ENCODE measurements at regions not wholly inside any gene's neighbourhood (a gene's known extent, or its start where the extent isn't known, plus 50 kb on each side); places are given as distances from the start of the nearest gene placed in this dataset.

DNA sequence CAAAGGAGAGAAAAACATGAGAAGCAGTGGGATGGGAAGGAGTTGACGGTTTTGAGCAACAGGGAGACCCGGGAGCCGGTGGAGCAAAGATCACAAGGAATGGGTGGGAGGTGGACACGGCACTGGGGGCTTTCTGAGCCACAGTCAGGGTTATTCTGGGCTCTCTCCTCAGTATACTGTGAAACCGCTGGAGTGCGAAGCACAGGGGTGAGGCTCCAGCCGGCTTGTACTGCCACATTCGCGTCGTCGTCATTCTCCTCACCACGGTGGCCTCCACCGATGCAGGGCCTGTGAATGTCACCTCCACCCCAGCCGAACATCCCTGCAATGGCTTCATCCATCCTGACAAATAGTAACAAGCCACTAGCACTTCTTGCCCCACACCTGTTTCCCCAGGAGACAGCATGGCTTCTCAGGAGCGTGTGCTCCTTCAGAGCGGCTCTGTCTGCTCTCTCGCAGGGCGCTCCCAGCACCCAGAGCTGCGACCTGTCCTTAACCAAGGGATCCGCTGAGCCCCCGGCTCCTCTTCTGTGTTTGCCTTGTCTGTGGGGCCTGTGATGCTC lies 1165.3 kb downstream of the TBC1D22A start:
- H4K20me1 ChIP-seq (ENCODE audit: insufficient read depth, low read length, poor library complexity, severe bottlenecking) = no peaks in the 10 kb centered on the region
- no peak overlapping the region for H3K9ac ChIP-seq (ENCODE audit: low read depth, low read length, poor library complexity, severe bottlenecking)
- H3K27me3 ChIP-seq (ENCODE audit: insufficient read depth, low read length, poor library complexity, severe bottlenecking) = no peaks in the 10 kb centered on the region
- no peak overlapping the region for H2AFZ ChIP-seq (ENCODE audit: low read length)
- no peak overlapping the region for H3K4me2 ChIP-seq (ENCODE audit: low read depth, low read length, poor library complexity, severe bottlenecking)
- no peak for TF ChIP-seq EZH2phosphoT487 (IDR thresholded peaks at IDR 0.05; ENCODE audit: borderline replicate concordance)
- TF ChIP-seq, protein P1, sequence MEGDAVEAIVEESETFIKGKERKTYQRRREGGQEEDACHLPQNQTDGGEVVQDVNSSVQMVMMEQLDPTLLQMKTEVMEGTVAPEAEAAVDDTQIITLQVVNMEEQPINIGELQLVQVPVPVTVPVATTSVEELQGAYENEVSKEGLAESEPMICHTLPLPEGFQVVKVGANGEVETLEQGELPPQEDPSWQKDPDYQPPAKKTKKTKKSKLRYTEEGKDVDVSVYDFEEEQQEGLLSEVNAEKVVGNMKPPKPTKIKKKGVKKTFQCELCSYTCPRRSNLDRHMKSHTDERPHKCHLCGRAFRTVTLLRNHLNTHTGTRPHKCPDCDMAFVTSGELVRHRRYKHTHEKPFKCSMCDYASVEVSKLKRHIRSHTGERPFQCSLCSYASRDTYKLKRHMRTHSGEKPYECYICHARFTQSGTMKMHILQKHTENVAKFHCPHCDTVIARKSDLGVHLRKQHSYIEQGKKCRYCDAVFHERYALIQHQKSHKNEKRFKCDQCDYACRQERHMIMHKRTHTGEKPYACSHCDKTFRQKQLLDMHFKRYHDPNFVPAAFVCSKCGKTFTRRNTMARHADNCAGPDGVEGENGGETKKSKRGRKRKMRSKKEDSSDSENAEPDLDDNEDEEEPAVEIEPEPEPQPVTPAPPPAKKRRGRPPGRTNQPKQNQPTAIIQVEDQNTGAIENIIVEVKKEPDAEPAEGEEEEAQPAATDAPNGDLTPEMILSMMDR (conservative IDR thresholded peaks at IDR 0.05; ENCODE audit: low read length) = no peak
- H3F3A ChIP-seq (ENCODE audit: low read depth) = no peaks in the 10 kb centered on the region
- no peaks in the 10 kb centered on the region for H3K4me1 ChIP-seq (ENCODE audit: insufficient read depth, low read length, poor library complexity, severe bottlenecking)
- H3K4me3 ChIP-seq (ENCODE audit: low read length, poor library complexity, severe bottlenecking) = no peak overlapping the region
- no peaks in the 10 kb centered on the region for H3K36me3 ChIP-seq (ENCODE audit: insufficient read depth, low read length)
- no peaks in the 10 kb centered on the region for H3K9me2 ChIP-seq (replicated peaks; ENCODE audit: low read depth, low read length)
- peaks cover 18% of the 10 kb centered on the region; the same call in 1 of the 2 replicates for H3K9me3 ChIP-seq (ENCODE audit: insufficient read depth, low read depth, low read length)
- no peaks in the 10 kb centered on the region for H3K79me2 ChIP-seq (ENCODE audit: insufficient read depth, low read length)

DNA sequence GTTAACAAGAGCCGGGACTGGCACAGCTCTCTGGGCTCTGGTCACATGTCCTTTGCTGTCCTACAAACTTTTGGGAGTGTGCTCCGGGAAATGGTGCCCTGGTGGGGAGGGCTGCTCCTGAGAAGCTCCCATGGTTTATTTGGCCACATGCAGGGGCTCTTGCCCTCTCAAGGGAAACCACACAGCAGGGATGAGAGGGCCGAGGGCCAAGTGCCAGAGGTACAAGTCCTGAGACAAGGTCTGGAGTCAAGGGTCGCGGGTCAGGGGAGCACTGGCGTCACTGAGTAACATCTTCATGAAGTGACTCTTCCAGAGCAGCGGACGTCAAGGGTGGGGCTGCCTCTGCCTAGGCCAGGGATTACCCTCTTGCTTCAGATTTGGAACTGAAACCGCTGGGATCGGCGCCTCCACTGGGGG lies 1160.6 kb downstream of the TBC1D22A start:
- Histone ChIP-seq H3K4me3 (ENCODE audit: low read length, poor library complexity, severe bottlenecking) (no peak overlapping the region), H2AFZ (ENCODE audit: low read length) (no peak overlapping the region), H3K9me2 (replicated peaks; ENCODE audit: low read depth, low read length) (no peaks in the 10 kb centered on the region), H3K4me1 (ENCODE audit: insufficient read depth, low read length, poor library complexity, severe bottlenecking) (no peaks in the 10 kb centered on the region), H3K9ac (ENCODE audit: low read depth, low read length, poor library complexity, severe bottlenecking) (no peak overlapping the region), H3K4me2 (ENCODE audit: low read depth, low read length, poor library complexity, severe bottlenecking) (no peak overlapping the region), H3F3A (ENCODE audit: low read depth) (no peaks in the 10 kb centered on the region), H3K36me3 (ENCODE audit: insufficient read depth, low read length) (no peaks in the 10 kb centered on the region), H3K79me2 (ENCODE audit: insufficient read depth, low read length) (no peaks in the 10 kb centered on the region), H3K9me3 (ENCODE audit: insufficient read depth, low read depth, low read length) (peaks cover 21% of the 10 kb centered on the region; the same call in 1 of the 2 replicates), H3K27me3 (ENCODE audit: insufficient read depth, low read length, poor library complexity, severe bottlenecking) (no peaks in the 10 kb centered on the region), H4K20me1 (ENCODE audit: insufficient read depth, low read length, poor library complexity, severe bottlenecking) (no peaks in the 10 kb centered on the region)
- TF ChIP-seq EZH2phosphoT487 (IDR thresholded peaks at IDR 0.05; ENCODE audit: borderline replicate concordance) = no peak
- TF ChIP-seq, protein P1 (conservative IDR thresholded peaks at IDR 0.05; ENCODE audit: low read length) = no peak

DNA sequence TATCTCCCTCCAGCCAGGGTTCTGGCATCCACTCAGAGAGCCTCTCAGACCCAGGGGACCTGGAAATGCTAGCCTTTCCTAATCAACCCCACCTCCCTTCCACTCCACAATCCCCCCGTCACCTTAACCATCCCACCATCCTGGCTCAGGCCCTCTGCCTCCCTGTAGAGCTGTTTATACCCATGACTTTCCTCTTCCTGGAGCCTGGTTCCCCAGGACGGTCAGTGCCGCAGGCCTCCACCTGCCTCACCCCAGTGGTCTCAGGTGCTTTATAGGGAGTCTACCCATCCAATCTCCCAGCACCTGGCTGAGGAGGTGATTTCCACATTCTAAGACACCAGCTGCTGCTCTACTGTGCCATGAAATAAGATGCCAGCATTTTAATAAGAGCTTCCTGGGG lies 1159.5 kb downstream of the TBC1D22A start:
- Histone ChIP-seq H3K9me3 (ENCODE audit: insufficient read depth, low read depth, low read length) (peaks cover 14% of the 10 kb centered on the region; the same call in 1 of the 2 replicates), H3K27me3 (ENCODE audit: insufficient read depth, low read length, poor library complexity, severe bottlenecking) (no peaks in the 10 kb centered on the region), H3K9me2 (replicated peaks; ENCODE audit: low read depth, low read length) (no peaks in the 10 kb centered on the region), H3F3A (ENCODE audit: low read depth) (no peaks in the 10 kb centered on the region), H3K4me1 (ENCODE audit: insufficient read depth, low read length, poor library complexity, severe bottlenecking) (no peaks in the 10 kb centered on the region), H3K4me3 (ENCODE audit: low read length, poor library complexity, severe bottlenecking) (no peak overlapping the region), H3K79me2 (ENCODE audit: insufficient read depth, low read length) (no peaks in the 10 kb centered on the region), H2AFZ (ENCODE audit: low read length) (no peak overlapping the region), H4K20me1 (ENCODE audit: insufficient read depth, low read length, poor library complexity, severe bottlenecking) (no peaks in the 10 kb centered on the region), H3K4me2 (ENCODE audit: low read depth, low read length, poor library complexity, severe bottlenecking) (no peak overlapping the region), H3K36me3 (ENCODE audit: insufficient read depth, low read length) (no peaks in the 10 kb centered on the region), H3K9ac (ENCODE audit: low read depth, low read length, poor library complexity, severe bottlenecking) (no peak overlapping the region)
- no peak for TF ChIP-seq EZH2phosphoT487 (IDR thresholded peaks at IDR 0.05; ENCODE audit: borderline replicate concordance)
- TF ChIP-seq, protein P1 (conservative IDR thresholded peaks at IDR 0.05; ENCODE audit: low read length) = no peak
